Left ventricle myocardium superior (tissue), 1 donor: ENCODE measurements at regions not wholly inside any gene's neighbourhood (a gene's known extent, or its start where the extent isn't known, plus 50 kb on each side); places are given as distances from the start of the nearest gene placed in this dataset.
"Not testable (repeated sequence)": the region's sequence is repeated elsewhere in the genome, so short reads cannot be mapped to it uniquely, and the experiment has no call there.

Experiments used
- ATAC-seq: fragments of 200-7000 bp; cut with Tn5 transposase; one replicate; pipeline ENCODE4 v1.9.1; 2020; ENCODE audit warnings: mild to moderate bottlenecking, moderate library complexity
- DNase-seq: peaks from one replicate; pipeline ENCODE4 v3.0.0-alpha.2; 2020
- intact Hi-C: fragments of 100-400 bp; cut with micrococcal nuclease; formaldehyde crosslinking; loops from one replicate; pipeline ENCODE4 v1.11.0; 2022
- donor health status: DM: no; HTN: yes; CAD: no; lungs with severe emphysema.

DNA sequence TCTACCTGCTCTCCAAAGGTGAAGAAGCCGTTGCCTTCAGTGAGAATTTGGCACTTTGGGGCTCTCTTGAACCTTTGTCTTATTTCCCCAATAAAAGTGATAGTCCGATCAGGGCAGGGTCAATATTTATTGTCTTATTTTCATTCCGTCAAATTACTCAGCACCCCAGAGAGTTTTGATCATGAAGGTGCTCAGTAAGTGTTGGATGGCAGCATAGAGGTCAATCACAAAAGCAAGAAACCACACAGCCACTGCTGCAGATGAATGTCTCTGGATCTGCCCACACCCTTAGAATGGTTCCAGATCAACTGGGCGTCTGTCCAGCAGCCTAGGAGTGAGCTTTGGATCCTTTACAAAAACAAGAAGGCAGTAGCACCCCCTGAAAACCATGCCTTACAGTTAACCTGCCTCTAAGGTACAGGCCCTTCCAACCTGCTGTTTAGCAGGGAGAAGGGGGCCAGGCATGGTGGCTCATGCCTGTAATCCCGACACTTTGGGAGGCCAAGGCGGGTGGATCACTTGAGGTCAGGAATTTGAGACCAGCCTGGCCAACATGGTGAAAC, 97.3 kb downstream of the PSMG1 start:
- intact Hi-C loops = no loop called here
- DNase-seq (no peak), ATAC-seq (peak; percentile 22)

DNA sequence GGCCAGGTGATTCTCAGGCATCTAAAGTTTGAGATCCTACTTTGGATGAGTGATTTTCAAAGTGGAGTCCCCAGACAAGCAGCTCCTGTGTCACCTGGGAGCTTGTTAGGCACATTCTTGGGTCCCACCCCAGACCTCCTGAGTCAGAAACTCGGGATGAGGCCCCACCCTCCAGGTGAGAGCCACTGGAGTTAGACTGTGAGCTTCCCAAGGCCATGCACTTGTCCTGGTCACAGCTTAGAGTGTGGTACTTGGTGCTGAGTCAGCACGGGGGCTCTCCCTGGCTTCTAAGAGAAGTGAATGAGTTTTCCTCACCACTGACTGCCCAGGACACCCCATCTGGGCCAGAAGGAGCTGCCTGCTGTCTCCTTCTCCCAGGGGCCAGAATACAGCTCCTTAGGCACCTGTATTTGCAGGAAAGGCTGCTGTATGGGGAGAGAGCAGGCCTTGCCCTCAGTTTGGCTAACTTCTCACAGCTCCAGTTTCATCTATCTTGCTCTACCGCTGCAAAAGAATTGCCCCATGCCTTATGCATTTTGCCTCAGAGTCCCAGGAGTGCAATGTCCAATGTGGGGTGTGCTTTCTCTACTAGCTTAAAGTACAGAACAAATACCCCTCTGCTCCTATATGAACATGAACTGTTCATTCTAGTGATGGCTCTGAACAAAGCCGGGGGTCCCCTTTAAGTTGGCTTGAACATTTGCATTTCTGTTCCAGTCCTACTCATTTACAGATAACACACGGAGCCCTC, 98.1 kb downstream of the PSMG1 start:
- ATAC-seq (no peak), DNase-seq (no peak)
- intact Hi-C loops = no loop called here

DNA sequence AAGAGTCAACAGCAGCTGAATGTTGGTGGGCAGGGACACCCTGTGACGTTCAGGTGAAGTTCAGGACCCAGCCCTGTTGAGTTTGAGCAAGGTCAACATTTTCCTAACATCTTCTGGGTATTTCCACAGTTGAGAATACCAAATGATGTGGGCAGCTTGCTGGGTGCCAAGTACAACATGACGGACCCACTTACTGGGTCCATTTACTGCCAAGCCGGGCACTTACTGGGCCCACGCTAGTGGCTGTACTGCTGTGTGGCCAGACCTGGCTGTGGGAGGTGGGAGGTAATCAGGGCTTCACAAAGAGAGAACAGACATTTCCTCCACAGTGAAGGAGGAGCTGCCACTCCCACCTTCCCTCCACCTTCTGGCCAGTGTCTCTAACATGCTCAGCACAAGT, 99.2 kb downstream of the PSMG1 start:
- DNase-seq (no peak), ATAC-seq (no peak)
- intact Hi-C loops = no loop called here

DNA sequence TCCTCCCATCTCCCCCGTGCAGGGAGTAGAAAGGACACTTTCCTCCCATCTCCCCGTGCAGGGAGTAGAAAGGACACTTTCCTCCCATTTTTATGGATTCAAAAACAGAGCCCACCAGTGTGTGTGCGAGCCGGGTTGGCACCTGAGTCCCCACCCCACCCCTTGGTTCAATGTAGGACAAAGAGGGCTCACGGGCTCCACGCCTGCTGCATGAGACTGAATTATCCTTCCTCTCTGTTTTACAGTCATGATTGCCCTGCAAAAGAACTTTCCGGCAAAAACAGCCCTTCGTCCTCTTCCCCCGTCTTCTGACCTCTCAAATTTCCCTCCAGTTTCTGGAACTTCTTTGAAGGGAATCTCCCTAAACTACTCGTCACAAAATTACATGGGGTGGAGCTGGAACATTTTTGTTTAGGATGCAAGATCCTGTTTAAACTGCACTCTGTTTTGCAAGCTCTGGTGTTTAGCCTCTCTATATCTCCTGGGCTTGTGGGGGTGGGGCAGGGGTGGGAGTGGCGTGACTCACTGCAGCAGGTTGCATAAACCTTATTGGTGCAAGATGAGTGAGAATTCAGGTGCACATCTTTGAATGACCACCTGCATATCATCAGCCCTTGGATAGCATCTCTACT, 99.8 kb downstream of the PSMG1 start:
- DNase-seq (no peak), ATAC-seq (no peak)
- intact Hi-C loops = no loop called here

DNA sequence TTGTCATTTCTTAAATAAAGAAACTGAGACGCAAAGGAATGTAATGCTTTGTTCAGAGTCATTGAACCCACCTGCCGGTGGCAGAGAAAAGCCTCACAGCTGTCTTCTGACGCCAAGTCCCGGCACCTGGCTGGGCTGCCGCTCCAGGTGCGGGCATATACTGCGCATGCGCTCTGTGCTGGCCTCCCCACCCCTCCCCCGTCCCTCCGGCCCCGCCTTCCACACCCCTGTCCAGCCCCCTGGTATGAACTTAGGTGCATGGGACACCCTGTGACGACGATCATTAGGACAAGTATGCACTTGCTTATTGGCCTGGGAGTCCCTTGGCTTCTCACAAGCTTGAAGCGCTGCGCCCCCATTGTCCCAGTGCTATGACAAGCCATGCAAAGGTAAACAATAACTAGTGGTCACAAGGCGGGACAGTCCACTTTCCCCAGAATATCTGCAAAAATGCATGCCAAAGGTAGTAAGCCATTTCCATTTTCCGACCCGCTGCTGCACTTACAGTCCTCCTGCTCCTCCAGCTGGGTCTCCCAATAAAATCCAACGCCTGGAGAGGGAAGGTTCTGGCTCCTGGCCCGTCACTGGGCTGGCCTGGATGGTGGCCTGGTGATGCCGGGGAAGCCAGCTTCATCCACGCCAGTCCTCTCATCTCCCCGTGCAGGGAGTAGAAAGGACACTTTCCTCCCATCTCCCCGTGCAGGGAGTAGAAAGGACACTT, 100.4 kb downstream of the PSMG1 start:
- peak; percentile 63 for DNase-seq
- intact Hi-C loops = no loop called here
- ATAC-seq = no peak

DNA sequence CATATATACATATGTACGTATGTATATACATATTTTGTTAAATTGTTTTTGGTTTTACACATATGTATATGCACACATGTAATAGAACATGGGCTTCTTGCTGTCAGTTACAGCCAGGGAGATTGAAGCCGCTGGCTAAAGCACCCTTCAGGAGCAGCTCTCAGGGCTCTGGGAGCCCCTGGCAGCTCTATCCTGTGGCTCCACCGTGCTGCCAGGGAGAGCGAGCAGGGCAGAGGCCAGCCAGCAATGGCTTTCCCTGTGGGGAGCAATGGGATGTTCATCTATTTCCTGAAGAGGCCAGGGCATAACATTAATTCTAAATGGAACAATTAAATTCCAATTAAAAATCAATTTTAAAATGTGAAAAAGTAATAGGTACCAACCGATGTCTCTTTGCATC, 102.9 kb downstream of the PSMG1 start:
- ATAC-seq (no peak), DNase-seq (no peak)
- intact Hi-C loops = no loop called here

DNA sequence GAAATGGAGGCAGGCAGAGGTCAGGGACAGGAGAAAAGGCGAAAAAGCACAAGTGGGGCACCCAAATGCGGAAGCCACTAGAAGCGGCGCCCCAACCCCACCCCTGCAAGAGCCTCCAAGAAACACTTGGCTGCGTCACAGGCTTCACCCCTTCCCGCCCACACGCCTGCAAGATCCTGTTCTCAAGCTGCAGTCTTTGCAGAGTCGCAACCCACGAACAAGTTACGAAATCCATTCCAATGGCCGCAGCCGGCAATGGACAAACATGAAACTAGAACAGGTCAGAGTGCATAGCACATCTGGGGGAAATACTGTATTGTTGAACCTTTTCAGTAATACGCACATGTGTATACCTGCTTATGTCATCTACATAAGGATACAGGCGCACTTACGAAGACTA, 103.6 kb downstream of the PSMG1 start:
- DNase-seq = peak; percentile 76
- intact Hi-C loops = no loop called here
- ATAC-seq = peak; percentile 73

DNA sequence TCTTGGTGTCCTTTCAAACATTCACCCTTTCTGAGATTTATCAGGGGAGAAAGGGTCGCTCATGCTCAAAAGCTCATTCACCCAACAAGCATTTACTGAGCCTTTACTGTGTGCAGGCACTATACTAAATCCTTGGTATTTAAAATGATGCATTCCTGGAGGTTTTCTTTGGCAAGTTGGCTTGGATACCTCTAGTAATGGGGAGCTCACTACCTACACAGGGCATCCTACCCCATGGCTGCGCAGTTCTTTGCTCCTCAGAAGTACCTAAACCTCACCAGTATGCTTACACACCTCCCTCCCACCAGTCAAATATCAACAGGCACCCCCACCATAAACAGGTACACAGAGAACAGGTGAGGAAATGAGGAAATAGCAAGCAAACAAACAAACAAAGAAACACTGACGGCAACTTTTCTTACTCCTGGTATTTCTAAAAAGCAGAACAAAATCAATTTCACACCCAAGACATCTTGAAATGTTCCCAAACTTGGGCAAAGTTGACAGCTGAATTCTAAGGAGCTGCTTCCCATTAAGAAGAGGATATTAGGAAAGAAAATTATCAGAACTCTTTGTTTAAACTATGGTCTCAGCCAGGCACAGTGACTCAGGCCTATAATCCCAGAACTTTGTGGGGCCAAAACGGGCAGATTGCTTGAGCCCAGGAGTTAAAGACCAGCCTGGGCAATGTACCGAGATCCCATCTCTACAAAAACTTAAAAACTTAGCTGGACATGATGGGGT, 104.8 kb downstream of the PSMG1 start:
- DNase-seq (no peak), ATAC-seq (no peak)
- intact Hi-C loops = no loop called here

DNA sequence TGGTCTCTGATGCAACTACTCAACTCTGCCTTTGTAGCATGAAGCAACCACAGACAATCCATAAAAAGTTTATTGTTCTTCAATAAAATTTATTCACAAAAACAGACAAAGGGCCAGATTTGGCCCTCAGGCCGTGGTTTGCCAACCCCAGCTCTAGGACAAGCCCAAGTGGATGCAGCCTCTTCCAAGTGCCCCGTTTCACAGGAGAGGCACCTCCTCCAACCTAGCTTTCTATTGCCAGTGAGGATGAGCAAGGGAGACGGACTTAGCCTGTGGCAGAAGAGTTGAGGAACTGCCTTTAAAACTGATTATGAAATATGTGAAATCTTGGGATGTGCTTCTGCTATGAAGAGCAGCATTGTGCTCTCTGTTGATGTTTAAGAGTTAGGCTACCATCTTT, 105.4 kb downstream of the PSMG1 start:
- intact Hi-C loops = no loop called here
- no peak for DNase-seq

DNA sequence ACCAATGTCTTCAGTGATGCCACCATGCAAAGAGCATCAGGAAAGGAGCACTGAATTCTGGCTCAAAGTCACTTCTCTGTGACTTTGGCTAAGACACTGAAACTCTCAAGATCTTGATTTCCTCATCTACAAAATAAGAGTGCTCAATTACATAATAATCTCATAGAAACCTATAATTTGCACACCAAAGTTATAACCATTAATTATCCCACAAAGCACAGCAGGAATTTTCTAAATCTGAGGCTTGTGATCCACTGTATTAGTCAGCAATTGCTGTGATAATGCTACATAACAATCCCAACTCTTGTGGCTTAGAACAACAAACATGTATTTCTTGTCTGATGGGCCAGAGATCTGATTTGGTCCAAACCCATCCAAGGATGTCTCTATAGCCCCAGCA, 108.7 kb downstream of the PSMG1 start:
- intact Hi-C loops = no loop called here
- ATAC-seq (no peak), DNase-seq (no peak)

More for the DNA sequence above, 105.4 kb downstream of the PSMG1 start:
- ATAC-seq = no peak

DNA sequence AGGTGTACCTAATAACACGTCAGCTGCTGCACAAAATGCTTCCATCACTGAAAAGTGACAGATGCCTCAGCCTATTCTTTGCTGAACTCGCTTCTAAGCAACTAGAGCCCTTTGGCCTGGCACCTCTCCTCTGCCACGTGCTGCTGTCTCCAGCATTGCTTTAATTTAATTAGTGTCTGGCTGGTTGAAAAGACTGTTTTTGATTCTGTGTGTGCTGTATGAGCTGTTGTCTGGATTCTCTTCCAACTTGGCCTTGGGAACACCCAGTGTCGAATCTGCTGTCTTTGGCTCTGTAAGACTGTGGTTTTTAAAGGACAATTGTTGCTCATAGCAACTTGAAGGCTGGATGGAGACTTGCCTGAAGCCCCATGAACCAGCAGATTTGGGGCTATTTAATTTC, 109.5 kb downstream of the PSMG1 start:
- DNase-seq (no peak), ATAC-seq (peak; percentile 65)
- intact Hi-C loops = no loop called here

DNA sequence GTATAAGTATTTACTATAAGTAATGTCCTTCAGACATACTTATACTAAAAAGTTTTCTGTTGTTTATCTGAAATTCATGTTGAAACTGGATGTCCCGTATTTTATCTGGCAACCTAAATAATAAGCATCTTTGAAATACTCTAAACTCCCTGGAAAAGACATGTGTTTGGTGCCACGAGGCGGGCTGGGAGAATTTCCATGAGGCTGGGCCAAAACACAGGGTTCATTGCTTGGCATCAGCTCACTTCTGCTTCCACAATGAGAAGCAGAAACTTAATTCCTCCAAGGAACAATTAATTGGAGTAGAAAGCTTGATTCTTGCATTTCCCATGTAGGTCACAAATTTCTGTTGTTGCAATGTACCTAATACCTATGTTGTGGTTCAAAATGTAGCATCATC, 110.2 kb downstream of the PSMG1 start:
- ATAC-seq = no peak
- intact Hi-C loops = no loop called here
- DNase-seq = no peak

DNA sequence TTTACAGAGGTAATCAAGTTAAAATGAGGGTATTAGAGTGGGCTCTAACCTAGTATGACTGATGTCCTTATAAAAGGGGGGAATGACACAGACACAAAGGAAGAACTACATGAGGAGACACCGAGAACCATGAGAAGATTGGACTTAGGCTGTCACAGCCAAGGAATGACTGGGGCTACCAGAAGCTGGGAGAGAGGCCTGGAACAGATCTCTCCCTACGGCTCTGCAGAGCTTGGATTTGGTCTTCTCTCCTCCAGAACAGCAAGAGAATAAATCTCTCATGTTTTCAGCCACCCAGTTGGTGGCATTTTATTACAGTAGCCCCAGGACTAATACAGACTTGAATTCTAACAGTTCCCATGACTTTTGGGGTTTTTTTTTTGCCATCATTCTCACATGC, 110.8 kb downstream of the PSMG1 start:
- ATAC-seq (peak; percentile 56), DNase-seq (no peak)
- intact Hi-C loops = no loop called here

DNA sequence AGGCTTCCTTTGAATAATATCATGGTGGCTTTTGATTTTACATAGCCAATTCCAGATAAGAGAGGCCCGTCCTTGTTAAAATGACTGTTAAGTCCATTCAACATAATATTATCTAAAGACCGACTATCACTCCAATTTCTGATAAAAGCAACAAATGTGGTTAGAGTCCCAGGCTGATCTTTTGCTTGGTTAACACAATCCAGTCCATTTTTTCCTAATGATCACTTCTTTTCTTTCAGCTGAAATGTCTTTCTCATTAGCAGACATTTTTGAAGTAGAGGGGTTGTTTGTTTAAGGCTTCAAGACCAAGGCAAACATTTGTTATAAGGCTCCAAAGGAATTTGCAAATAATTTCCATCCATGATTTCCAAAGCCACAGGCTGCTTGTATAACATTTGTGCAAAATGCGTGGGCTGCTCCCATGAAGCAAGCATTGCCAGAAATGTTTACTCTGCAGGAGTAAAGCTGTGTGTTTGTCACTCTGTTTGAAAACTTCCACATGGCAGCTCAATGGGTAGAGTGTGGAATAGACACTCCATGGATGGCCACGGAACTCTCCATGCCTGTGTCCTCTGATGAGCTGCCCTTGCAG, 111.5 kb downstream of the PSMG1 start:
- intact Hi-C loops = no loop called here
- ATAC-seq (peak; percentile 30), DNase-seq (no peak)

DNA sequence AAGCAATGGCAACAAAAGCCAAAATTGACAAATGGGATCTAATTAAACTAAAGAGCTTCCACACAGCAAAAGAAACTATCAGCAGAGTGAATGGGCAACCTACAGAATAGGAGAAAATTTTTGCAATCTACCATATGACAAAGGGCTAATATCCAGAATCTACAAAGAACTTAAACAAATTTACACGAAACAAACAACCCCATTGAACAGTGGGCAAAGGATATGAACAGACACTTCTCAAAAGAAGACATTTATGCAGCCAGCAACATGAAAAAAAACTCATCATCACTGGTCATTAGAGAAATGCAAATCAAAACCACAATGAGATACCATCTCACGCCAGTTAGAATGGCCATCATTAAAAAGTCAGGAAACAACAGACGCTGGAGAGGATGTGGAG, 113.4 kb downstream of the PSMG1 start:
- DNase-seq, intact Hi-C loops, ATAC-seq: not testable (repeated sequence)

DNA sequence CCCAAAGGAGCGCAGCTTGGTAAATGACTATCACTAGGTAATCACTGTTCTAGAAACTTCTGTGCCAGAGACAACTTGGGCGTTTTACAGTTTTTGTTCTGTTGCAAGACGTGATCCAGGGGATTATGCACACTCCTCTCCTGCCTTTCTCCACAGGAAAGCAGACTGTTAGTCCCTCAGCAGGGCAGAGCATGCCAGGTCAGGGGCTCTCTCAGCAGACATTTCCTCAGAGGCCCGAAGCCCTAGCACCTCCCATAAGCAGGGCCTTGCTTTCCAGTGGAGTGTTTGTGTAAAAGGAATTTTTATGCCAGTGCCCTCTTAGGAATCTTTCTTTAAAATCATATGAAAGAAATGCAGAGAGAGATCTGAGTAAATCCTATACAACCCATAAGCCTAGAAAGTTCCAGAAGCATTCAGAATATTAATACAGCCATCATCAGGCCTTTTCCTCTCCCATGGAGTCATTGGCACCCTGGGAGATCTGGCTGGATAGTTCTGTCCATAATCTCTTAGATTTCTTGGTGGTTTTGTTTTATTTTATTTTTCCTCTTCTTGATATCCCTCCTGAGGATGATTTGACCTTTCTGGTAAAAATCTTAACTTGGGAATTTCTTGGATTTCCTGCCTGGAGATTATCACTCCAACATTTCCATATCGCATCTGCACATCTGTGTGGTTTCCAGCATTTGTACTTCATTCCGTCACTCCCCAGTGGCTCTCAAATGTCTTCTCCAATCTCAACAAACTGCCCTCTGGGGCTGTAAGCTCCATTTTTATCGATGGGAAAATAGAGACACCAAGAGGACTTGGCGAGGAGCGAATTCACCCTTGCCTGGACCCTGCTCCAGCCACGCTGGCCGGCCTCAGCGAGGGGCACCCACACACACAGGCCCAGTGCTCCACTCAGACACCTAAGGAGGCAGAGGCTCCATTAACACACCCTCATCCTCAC, 116.1 kb downstream of the PSMG1 start:
- ATAC-seq (peak; percentile 78), DNase-seq (no peak)
- intact Hi-C loops = no loop called here

DNA sequence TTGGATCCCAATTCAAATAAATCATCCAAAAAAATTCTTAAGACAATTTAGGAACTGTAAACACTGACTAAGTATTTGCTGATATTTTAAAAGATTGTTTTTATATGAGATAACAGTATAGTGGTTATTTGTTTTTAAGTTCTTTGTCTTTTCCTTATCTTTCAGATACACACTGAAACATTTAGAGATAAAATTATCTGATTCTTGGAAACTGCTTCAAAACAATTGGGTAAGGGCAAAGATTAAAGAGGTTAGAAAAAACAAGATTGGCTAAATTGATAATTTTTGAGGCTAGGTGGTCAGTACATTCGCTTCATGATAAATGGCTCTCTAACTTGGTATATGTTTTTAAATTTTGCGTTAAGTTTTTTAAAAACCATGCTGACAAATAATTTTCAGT, 117.3 kb downstream of the PSMG1 start:
- ATAC-seq = no peak
- no peak for DNase-seq
- intact Hi-C loops = no loop called here
